Trophoblast cell (in vitro differentiated cells and primary cell): ENCODE measurements at regions not wholly inside any gene's neighbourhood (a gene's known extent, or its start where the extent isn't known, plus 50 kb on each side); places are given as distances from the start of the nearest gene placed in this dataset.

Source experiments
- DNase-seq, 2 donors: peaks; one replicate each; pipeline ENCODE4 v3.0.0-alpha.2; 2016
- H2AFZ ChIP-seq: 2 replicates; pipeline ENCODE4 v1.6.1; 2013; ENCODE audit warnings: low read length, moderate library complexity, mild to moderate bottlenecking; ENCODE audit not compliant: insufficient read depth, poor library complexity
- H2AK5ac ChIP-seq: 2 replicates; pipeline ENCODE4 v1.6.1; 2013; ENCODE audit warnings: mild to moderate bottlenecking, low read length
- H2BK120ac ChIP-seq: 2 replicates; pipeline ENCODE4 v1.6.1; 2013; ENCODE audit warnings: low read length, mild to moderate bottlenecking, moderate library complexity; ENCODE audit not compliant: insufficient read depth, poor library complexity
- H2BK12ac ChIP-seq: 2 replicates; pipeline ENCODE4 v1.6.1; 2013; ENCODE audit warnings: mild to moderate bottlenecking, low read length, moderate library complexity
- H2BK5ac ChIP-seq: 2 replicates; pipeline ENCODE4 v1.6.1; 2013; ENCODE audit warnings: low read length, low read depth, moderate library complexity, mild to moderate bottlenecking; ENCODE audit not compliant: poor library complexity
- H3K14ac ChIP-seq: 2 replicates; pipeline ENCODE4 v1.6.1; 2013; ENCODE audit warnings: mild to moderate bottlenecking, low read length
- H3K18ac ChIP-seq: 2 replicates; pipeline ENCODE4 v1.6.1; 2013; ENCODE audit warnings: mild to moderate bottlenecking, low read length
- H3K23ac ChIP-seq: 2 replicates; pipeline ENCODE4 v1.6.1; 2013; ENCODE audit warnings: low read length
- H3K27ac ChIP-seq: 2 replicates; pipeline ENCODE4 v1.5.1; 2013; ENCODE audit warnings: low read depth, mild to moderate bottlenecking, inconsistent platforms, low read length, moderate library complexity
- H3K27me3 ChIP-seq: 2 replicates; pipeline ENCODE4 v1.6.1; 2013; ENCODE audit warnings: inconsistent platforms, mild to moderate bottlenecking, low read length, moderate library complexity; ENCODE audit not compliant: insufficient read depth
- H3K36me3 ChIP-seq, 2 experiments: 1 replicate in 1 of 2; 2 replicates in 1 of 2; pipeline ENCODE4 v1.6.1; 2013; ENCODE audit warnings: low read length in 2 of 2, mild to moderate bottlenecking in 2 of 2, moderate library complexity in 1 of 2; ENCODE audit not compliant: insufficient read depth in 2 of 2, control insufficient read depth in 1 of 2
- H3K4ac ChIP-seq: 2 replicates; pipeline ENCODE4 v1.6.1; 2013; ENCODE audit warnings: low read depth, mild to moderate bottlenecking, low read length, moderate library complexity
- H3K4me1 ChIP-seq, 2 experiments: 1 replicate in 1 of 2; 2 replicates in 1 of 2; pipeline ENCODE4 v1.6.1; 2013; ENCODE audit warnings: low read length in 2 of 2, mild to moderate bottlenecking in 2 of 2, moderate library complexity in 1 of 2; ENCODE audit not compliant: insufficient read depth in 2 of 2, control insufficient read depth in 1 of 2
- H3K4me2 ChIP-seq: 2 replicates; pipeline ENCODE4 v1.6.1; 2013; ENCODE audit warnings: inconsistent platforms, mild to moderate bottlenecking, low read length, moderate library complexity
- H3K4me3 ChIP-seq: 2 replicates; pipeline ENCODE4 v1.5.1; 2013; ENCODE audit warnings: mild to moderate bottlenecking, low read depth, low read length, inconsistent platforms
- H3K79me1 ChIP-seq: one replicate; pipeline ENCODE4 v1.6.1; 2013; ENCODE audit warnings: low read length
- H3K79me2 ChIP-seq: 2 replicates; pipeline ENCODE4 v1.6.1; 2013; ENCODE audit warnings: low read length, mild to moderate bottlenecking; ENCODE audit not compliant: control insufficient read depth, insufficient read depth, poor library complexity
- H3K9ac ChIP-seq: 2 replicates; pipeline ENCODE4 v1.6.1; 2013; ENCODE audit warnings: mild to moderate bottlenecking, low read length
- H3K9me3 ChIP-seq: 2 replicates; pipeline ENCODE4 v1.6.1; 2013; ENCODE audit warnings: low read depth, mild to moderate bottlenecking, control low read depth, inconsistent platforms, low read length; ENCODE audit not compliant: insufficient read depth
- H4K12ac ChIP-seq: 2 replicates; pipeline ENCODE4 v1.6.1; 2013; ENCODE audit warnings: low read depth, mild to moderate bottlenecking, low read length, moderate library complexity
- H4K8ac ChIP-seq: 2 replicates; pipeline ENCODE4 v1.6.1; 2013; ENCODE audit warnings: low read depth, mild to moderate bottlenecking, low read length, moderate library complexity
- H4K91ac ChIP-seq: one replicate; pipeline ENCODE4 v1.6.1; 2013; ENCODE audit warnings: low read depth, mild to moderate bottlenecking, low read length, moderate library complexity
- WGBS: extraction: QIAGEN DNeasy Blood & Tissue Kit; methylation state at CpG from one replicate; pipeline ENCODE4 v1.1.7; 2013; ENCODE audit warnings: missing lambda C conversion rate; ENCODE audit not compliant: insufficient read length, insufficient coverage; ENCODE audit errors: extremely low coverage; 5-methylcytosine and 5-hydroxymethylcytosine counted together

GRCh38 chr17:62867303-62867702, 59.2 kb upstream of the MARCHF10 start:
- H3K4me1 ChIP-seq: peaks cover 18 to 19% of the 10 kb centered on the region in 2 experiments
- no peak overlapping the region for H4K8ac ChIP-seq
- peaks cover 2% of the 10 kb centered on the region for H3K79me2 ChIP-seq
- no peak overlapping the region for H3K9ac ChIP-seq
- H3K27me3 ChIP-seq: no peaks in the 10 kb centered on the region
- H3K27ac ChIP-seq: no peak overlapping the region
- H2BK12ac ChIP-seq: peak overlapping the region; percentile 44
- no peak overlapping the region for H2AK5ac ChIP-seq
- no peak for DNase-seq
- H3K79me1 ChIP-seq: peaks cover 28% of the 10 kb centered on the region
- no peak overlapping the region for H2BK120ac ChIP-seq
- H3K4me2 ChIP-seq: no peak overlapping the region
- WGBS: no CpG with 5 or more reads among the region's 5 CpGs
- H3K4ac ChIP-seq: no peak overlapping the region
- peak overlapping the region; percentile 21 for H4K91ac ChIP-seq
- H4K12ac ChIP-seq: no peak overlapping the region
- no peak overlapping the region for H2AFZ ChIP-seq
- H3K9me3 ChIP-seq: no peaks in the 10 kb centered on the region
- H3K23ac ChIP-seq: no peak overlapping the region
- no peaks in the 10 kb centered on the region for H3K36me3 ChIP-seq
- no peak overlapping the region for H2BK5ac ChIP-seq
- H3K4me3 ChIP-seq: no peak overlapping the region
- no peak overlapping the region for H3K18ac ChIP-seq
- H3K14ac ChIP-seq: no peak overlapping the region

GRCh38 chr17:62866471-62866870, 58.4 kb upstream of the MARCHF10 start:
- Histone ChIP-seq H3K4me1 (peaks cover 22 to 26% of the 10 kb centered on the region in 2 experiments), H3K9ac (no peak overlapping the region), H3K79me2 (peaks cover 2% of the 10 kb centered on the region), H4K8ac (no peak overlapping the region), H4K91ac (no peak overlapping the region), H3K23ac (no peak overlapping the region), H2BK12ac (peak overlapping the region; percentile 4), H3K27me3 (no peaks in the 10 kb centered on the region), H3K27ac (no peak overlapping the region), H4K12ac (no peak overlapping the region), H3K14ac (no peak overlapping the region), H2AFZ (no peak overlapping the region), H3K4ac (no peak overlapping the region), H2AK5ac (no peak overlapping the region), H2BK5ac (no peak overlapping the region), H3K18ac (no peak overlapping the region), H3K79me1 (peaks cover 31% of the 10 kb centered on the region), H2BK120ac (no peak overlapping the region), H3K9me3 (no peaks in the 10 kb centered on the region), H3K36me3 (no peaks in the 10 kb centered on the region), H3K4me2 (no peak overlapping the region), H3K4me3 (no peak overlapping the region)
- no CpG with 5 or more reads among the region's 3 CpGs for WGBS
- DNase-seq: no peak

GRCh38 chr17:62865586-62865985, 57.5 kb upstream of the MARCHF10 start:
- Histone ChIP-seq H3K23ac (no peak overlapping the region), H2BK12ac (peak overlapping the region; percentile 69), H3K14ac (peak overlapping the region; percentile 28), H4K8ac (peak overlapping the region; percentile 52), H3K4me1 (peaks cover 20 to 26% of the 10 kb centered on the region in 2 experiments), H2BK5ac (no peak overlapping the region), H4K91ac (peak overlapping the region; percentile 59), H3K4me2 (no peak overlapping the region), H4K12ac (no peak overlapping the region), H3K9ac (no peak overlapping the region), H2AFZ (no peak overlapping the region), H3K4ac (no peak overlapping the region), H2AK5ac (peak overlapping the region; percentile 49), H3K79me1 (peaks cover 30% of the 10 kb centered on the region), H3K79me2 (peaks cover 3% of the 10 kb centered on the region), H3K27me3 (no peaks in the 10 kb centered on the region), H3K18ac (no peak overlapping the region), H3K36me3 (no peaks in the 10 kb centered on the region), H3K27ac (no peak overlapping the region), H3K4me3 (no peak overlapping the region), H2BK120ac (no peak overlapping the region), H3K9me3 (no peaks in the 10 kb centered on the region)
- no CpG with 5 or more reads among the region's 1 CpG for WGBS
- DNase-seq: no peak

GRCh38 chr17:62862251-62862650, 54.1 kb upstream of the MARCHF10 start:
- Histone ChIP-seq H3K9me3 (no peaks in the 10 kb centered on the region), H3K27ac (peak overlapping the region; percentile 90), H3K79me2 (peaks cover 5% of the 10 kb centered on the region), H3K4me2 (no peak overlapping the region), H3K4me1 (peaks cover 19 to 25% of the 10 kb centered on the region in 2 experiments), H2BK120ac (peak overlapping the region; percentile 69), H2BK5ac (peak overlapping the region; percentile 23), H3K36me3 (no peaks in the 10 kb centered on the region), H3K27me3 (no peaks in the 10 kb centered on the region), H3K18ac (no peak overlapping the region), H3K23ac (no peak overlapping the region), H3K79me1 (peaks cover 31% of the 10 kb centered on the region), H2BK12ac (peak overlapping the region; percentile 78), H4K91ac (peak overlapping the region; percentile 89), H2AFZ (no peak overlapping the region), H2AK5ac (peak overlapping the region; percentile 73), H3K4ac (peak overlapping the region; percentile 7), H3K4me3 (no peak overlapping the region), H3K9ac (no peak overlapping the region), H3K14ac (peak overlapping the region; percentile 79), H4K12ac (no peak overlapping the region), H4K8ac (peak overlapping the region; percentile 3)
- no CpG with 5 or more reads among the region's 2 CpGs for WGBS
- DNase-seq: peak; percentile 69 to 80
